Uterus (tissue), 3 donors: ENCODE measurements at regions not wholly inside any gene's neighbourhood (a gene's known extent, or its start where the extent isn't known, plus 50 kb on each side); places are given as distances from the start of the nearest gene placed in this dataset.

Experiments used
- DNase-seq, 2 donors: peaks; one replicate each; pipeline ENCODE4 v3.0.0-alpha.2; 2019 to 2020
- H3K27ac ChIP-seq, 2 donors: fragments of 200-600 bp; sonication (generic); 1 replicate in 1 of 2; 2 replicates in 1 of 2; pipeline ENCODE4 v1.5.1; 2016 to 2018
- H3K27me3 ChIP-seq, 2 donors: fragments of 200-600 bp; sonication (generic); one replicate each; pipeline ENCODE4 v1.5.1; 2018 to 2019; ENCODE audit warnings: control low read depth in 1 of 2
- H3K36me3 ChIP-seq, 2 donors: fragments of 200-600 bp; sonication (generic); one replicate each; pipeline ENCODE4 v1.5.1; 2019; ENCODE audit warnings: control low read depth in 1 of 2
- H3K4me1 ChIP-seq, 2 donors: fragments of 200-600 bp; sonication (generic); one replicate each; pipeline ENCODE4 v1.5.1; 2018 to 2019; ENCODE audit warnings: control low read depth in 1 of 2
- H3K4me3 ChIP-seq, 2 donors: fragments of 200-600 bp; sonication (generic); 1 replicate in 1 of 2; 2 replicates in 1 of 2; pipeline ENCODE4 v1.5.1; 2018 to 2019; ENCODE audit warnings: mild to moderate bottlenecking in 1 of 2
- H3K9me3 ChIP-seq, 2 donors: fragments of 200-600 bp; sonication (generic); one replicate each; pipeline ENCODE4 v1.5.1; 2019; ENCODE audit warnings: control low read depth in 1 of 2
- CTCF ChIP-seq, 4 experiments: fragments of 200-600 bp in 2 of 4; fragments of 450-650 bp in 2 of 4; sonication (generic) in 2 of 4; IDR thresholded peaks; one replicate each; pipeline ENCODE4 v1.5.1; 2016 to 2019; ENCODE audit warnings: antibody characterized with exemption in 4 of 4, mild to moderate bottlenecking in 2 of 4, moderate library complexity in 1 of 4
- POLR2A ChIP-seq, 2 donors: fragments of 450-650 bp; IDR thresholded peaks; one replicate each; pipeline ENCODE4 v1.6.1; 2016; ENCODE audit warnings: antibody characterized with exemption in 2 of 2, mild to moderate bottlenecking in 1 of 2, moderate library complexity in 1 of 2
- intact Hi-C: fragments of 100-400 bp; cut with DNase I; formaldehyde crosslinking; loops from one replicate; pipeline ENCODE4 v1.15.1; 2023; ENCODE audit warnings: low total_unique reads
- donor health status: DM: yes; HTN: yes; CAD: no.

GRCh38 chr6:203661-204060 lies 88.6 kb upstream of the DUSP22 start:
- Histone ChIP-seq H3K4me3 (no peak overlapping the region), H3K27me3 (no peaks in the 10 kb centered on the region), H3K36me3 (no peaks in the 10 kb centered on the region), H3K9me3 (no peaks in the 10 kb centered on the region), H3K4me1 (no peaks in the 10 kb centered on the region), H3K27ac (no peak overlapping the region)
- TF ChIP-seq CTCF (IDR thresholded peaks at IDR 0.05), result no peak
- no peak for TF ChIP-seq POLR2A (IDR thresholded peaks at IDR 0.05)
- no peak for DNase-seq
- intact Hi-C loops, result no loop called here

GRCh38 chr6:206264-206663 lies 86.0 kb upstream of the DUSP22 start:
- TF ChIP-seq CTCF (IDR thresholded peaks at IDR 0.05) (no peak), POLR2A (IDR thresholded peaks at IDR 0.05) (no peak)
- no peak overlapping the region for H3K27ac ChIP-seq
- H3K4me3 ChIP-seq, result no peak overlapping the region
- no peaks in the 10 kb centered on the region for H3K27me3 ChIP-seq
- H3K9me3 ChIP-seq, result no peaks in the 10 kb centered on the region
- no peaks in the 10 kb centered on the region for H3K4me1 ChIP-seq
- intact Hi-C loops, result no loop called here
- DNase-seq, result no peak
- H3K36me3 ChIP-seq, result no peaks in the 10 kb centered on the region

GRCh38 chr6:208364-208763 lies 83.9 kb upstream of the DUSP22 start:
- no peak for DNase-seq
- Histone ChIP-seq H3K9me3 (no peaks in the 10 kb centered on the region), H3K27me3 (no peaks in the 10 kb centered on the region), H3K4me3 (no peak overlapping the region), H3K36me3 (no peaks in the 10 kb centered on the region), H3K4me1 (no peaks in the 10 kb centered on the region), H3K27ac (no peak overlapping the region)
- intact Hi-C loops, result no loop called here
- TF ChIP-seq POLR2A (IDR thresholded peaks at IDR 0.05), result no peak
- no peak for TF ChIP-seq CTCF (IDR thresholded peaks at IDR 0.05)

GRCh38 chr6:208938-209337 lies 83.3 kb upstream of the DUSP22 start:
- H3K4me1 ChIP-seq, result no peaks in the 10 kb centered on the region
- H3K4me3 ChIP-seq, result no peak overlapping the region
- H3K27ac ChIP-seq, result no peak overlapping the region
- no peaks in the 10 kb centered on the region for H3K9me3 ChIP-seq
- H3K27me3 ChIP-seq, result no peaks in the 10 kb centered on the region
- TF ChIP-seq POLR2A (IDR thresholded peaks at IDR 0.05) (no peak), CTCF (IDR thresholded peaks at IDR 0.05) (no peak)
- intact Hi-C loops, result no loop called here
- DNase-seq, result no peak
- no peaks in the 10 kb centered on the region for H3K36me3 ChIP-seq

GRCh38 chr6:209432-210103 lies 82.7 kb upstream of the DUSP22 start:
- H3K9me3 ChIP-seq, result no peaks in the 10 kb centered on the region
- TF ChIP-seq POLR2A (IDR thresholded peaks at IDR 0.05), result no peak
- no peak for TF ChIP-seq CTCF (IDR thresholded peaks at IDR 0.05)
- no peaks in the 10 kb centered on the region for H3K27me3 ChIP-seq
- intact Hi-C loops, result no loop called here
- H3K4me1 ChIP-seq, result no peaks in the 10 kb centered on the region
- no peak for DNase-seq
- H3K27ac ChIP-seq, result no peak overlapping the region
- no peak overlapping the region for H3K4me3 ChIP-seq
- H3K36me3 ChIP-seq, result no peaks in the 10 kb centered on the region
